ENCODE measurements at regions not wholly inside any gene's neighbourhood (a gene's known extent, or its start where the extent isn't known, plus 50 kb on each side); places are given as distances from the start of the nearest gene placed in this dataset.
"Not testable (repeated sequence)": the region's sequence is repeated elsewhere in the genome, so short reads cannot be mapped to it uniquely, and the experiment has no call there.

GRCh38 chr4:19033816-19034733 is 1012.5 kb upstream of the LCORL start:
- no peak for DNase-seq (ENCODE audit: low read depth in 2 of 2)

- DNase-seq (ENCODE audit: low read depth in 2 of 2), result no peak
Observed at GRCh38 chr4:19030536-19030935, 1009.0 kb upstream of the LCORL start.

- no peak for DNase-seq (ENCODE audit: low read depth in 2 of 2)
Observed at GRCh38 chr4:19030048-19030447, 1008.5 kb upstream of the LCORL start.

GRCh38 chr4:19026281-19026680 is 1004.7 kb upstream of the LCORL start:
- DNase-seq (ENCODE audit: low read depth in 2 of 2), result no peak

- no peak for DNase-seq (ENCODE audit: low read depth in 2 of 2)
Observed at GRCh38 chr4:19025031-19025430, 1003.5 kb upstream of the LCORL start.

- no peak for DNase-seq (ENCODE audit: low read depth in 2 of 2)
Observed at GRCh38 chr4:19024047-19024446, 1002.5 kb upstream of the LCORL start.

- no peak for DNase-seq (ENCODE audit: low read depth in 2 of 2)
Observed at GRCh38 chr4:19021617-19022016, 1000.1 kb upstream of the LCORL start.

GRCh38 chr4:19016550-19016949 is 995.0 kb upstream of the LCORL start:
- DNase-seq (ENCODE audit: low read depth in 2 of 2), result not testable (repeated sequence)

- DNase-seq (ENCODE audit: low read depth in 2 of 2), result no peak
Observed at GRCh38 chr4:19014594-19014993, 993.0 kb upstream of the LCORL start.

- DNase-seq (ENCODE audit: low read depth in 2 of 2), result no peak
Observed at GRCh38 chr4:19010761-19011160, 989.2 kb upstream of the LCORL start.

- DNase-seq (ENCODE audit: low read depth in 2 of 2), result no peak
Observed at GRCh38 chr4:19009881-19010280, 988.3 kb upstream of the LCORL start.

GRCh38 chr4:19005211-19005610 is 983.7 kb upstream of the LCORL start:
- no peak for DNase-seq (ENCODE audit: low read depth in 2 of 2)

- no peak for DNase-seq (ENCODE audit: low read depth in 2 of 2)
Observed at GRCh38 chr4:19002170-19002569, 980.6 kb upstream of the LCORL start.

- no peak for DNase-seq (ENCODE audit: low read depth in 2 of 2)
Observed at GRCh38 chr4:18999595-18999994, 978.0 kb upstream of the LCORL start.

GRCh38 chr4:18981234-18981615 is 959.7 kb upstream of the LCORL start:
- DNase-seq (ENCODE audit: low read depth in 2 of 2), result no peak

GRCh38 chr4:18980516-18981233 is 959.1 kb upstream of the LCORL start:
- no peak for DNase-seq (ENCODE audit: low read depth in 2 of 2)

GRCh38 chr4:18976884-18977283 is 955.3 kb upstream of the LCORL start:
- no peak for DNase-seq (ENCODE audit: low read depth in 2 of 2)

- no peak for DNase-seq (ENCODE audit: low read depth in 2 of 2)
Observed at GRCh38 chr4:18975916-18976808, 954.6 kb upstream of the LCORL start.

- no peak for DNase-seq (ENCODE audit: low read depth in 2 of 2)
Observed at GRCh38 chr4:18973296-18973695, 951.7 kb upstream of the LCORL start.

- no peak for DNase-seq (ENCODE audit: low read depth in 2 of 2)
Observed at GRCh38 chr4:18961879-18962278, 940.3 kb upstream of the LCORL start.

- no peak for DNase-seq (ENCODE audit: low read depth in 2 of 2)
Observed at GRCh38 chr4:18961266-18961665, 939.7 kb upstream of the LCORL start.

GRCh38 chr4:18957716-18958115 is 936.2 kb upstream of the LCORL start:
- no peak for DNase-seq (ENCODE audit: low read depth in 2 of 2)

Measured in stimulated activated CD4-positive, alpha-beta T cell treated with anti-CD3 and anti-CD28 coated beads, Interleukin-1b, Interleukin-23, amount 100 ng/mL, for 4 hours (primary cell).